Type B pancreatic cell (in vitro differentiated cells): ENCODE measurements at regions not wholly inside any gene's neighbourhood (a gene's known extent, or its start where the extent isn't known, plus 50 kb on each side); places are given as distances from the start of the nearest gene placed in this dataset.

Source experiments
- DNase-seq: peaks from one replicate; pipeline ENCODE4 v3.0.0; 2021; ENCODE audit warnings: mixed read lengths; ENCODE audit not compliant: unreplicated experiment; ENCODE audit errors: extremely low spot score
- H3K27ac Mint-ChIP-seq: 2 replicates; pipeline ENCODE4 v1.8.0; 2021; ENCODE audit warnings: mild to moderate bottlenecking, mixed read lengths
- H3K27me3 Mint-ChIP-seq: 2 replicates; pipeline ENCODE4 v1.8.0; 2021; ENCODE audit warnings: mixed read lengths
- H3K36me3 Mint-ChIP-seq: 2 replicates; pipeline ENCODE4 v1.8.0; 2021; ENCODE audit warnings: mixed read lengths
- H3K4me1 Mint-ChIP-seq: one replicate; pipeline ENCODE4 v1.8.0; 2021; ENCODE audit warnings: mixed read lengths; ENCODE audit not compliant: unreplicated experiment
- H3K4me3 Mint-ChIP-seq: 2 replicates; pipeline ENCODE4 v1.8.0; 2021; ENCODE audit warnings: mild to moderate bottlenecking, mixed read lengths
- H3K9me3 Mint-ChIP-seq: 2 replicates; pipeline ENCODE4 v1.8.0; 2021; ENCODE audit warnings: mixed read lengths
- TF ChIP-seq, protein P1 (sequence below): fragments of 200-600 bp; sonication (generic); conservative IDR thresholded peaks from 2 replicates; pipeline ENCODE4 v1.5.0; 2021; ENCODE audit warnings: antibody characterized with exemption, mild to moderate bottlenecking

DNA sequence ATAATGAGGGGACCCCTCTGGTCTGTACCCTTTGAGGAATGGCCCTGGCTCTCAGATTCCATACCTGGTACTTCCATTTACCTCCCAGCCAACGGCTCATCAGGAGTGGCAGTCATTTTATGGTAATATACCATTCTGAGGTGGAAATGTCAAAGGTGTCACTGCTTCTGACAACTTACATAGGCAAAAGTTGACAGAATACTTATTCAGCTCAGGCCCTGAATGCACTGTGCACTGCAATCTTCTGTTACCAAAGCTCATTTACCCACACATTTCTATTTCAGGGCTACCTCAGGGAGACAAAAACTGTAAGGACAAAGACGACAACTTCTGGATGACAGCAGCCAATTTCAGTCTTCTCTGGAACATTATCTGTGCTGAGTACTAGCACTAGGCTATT is 212.2 kb upstream of the TMEM260 start:
- TF ChIP-seq, protein P1, sequence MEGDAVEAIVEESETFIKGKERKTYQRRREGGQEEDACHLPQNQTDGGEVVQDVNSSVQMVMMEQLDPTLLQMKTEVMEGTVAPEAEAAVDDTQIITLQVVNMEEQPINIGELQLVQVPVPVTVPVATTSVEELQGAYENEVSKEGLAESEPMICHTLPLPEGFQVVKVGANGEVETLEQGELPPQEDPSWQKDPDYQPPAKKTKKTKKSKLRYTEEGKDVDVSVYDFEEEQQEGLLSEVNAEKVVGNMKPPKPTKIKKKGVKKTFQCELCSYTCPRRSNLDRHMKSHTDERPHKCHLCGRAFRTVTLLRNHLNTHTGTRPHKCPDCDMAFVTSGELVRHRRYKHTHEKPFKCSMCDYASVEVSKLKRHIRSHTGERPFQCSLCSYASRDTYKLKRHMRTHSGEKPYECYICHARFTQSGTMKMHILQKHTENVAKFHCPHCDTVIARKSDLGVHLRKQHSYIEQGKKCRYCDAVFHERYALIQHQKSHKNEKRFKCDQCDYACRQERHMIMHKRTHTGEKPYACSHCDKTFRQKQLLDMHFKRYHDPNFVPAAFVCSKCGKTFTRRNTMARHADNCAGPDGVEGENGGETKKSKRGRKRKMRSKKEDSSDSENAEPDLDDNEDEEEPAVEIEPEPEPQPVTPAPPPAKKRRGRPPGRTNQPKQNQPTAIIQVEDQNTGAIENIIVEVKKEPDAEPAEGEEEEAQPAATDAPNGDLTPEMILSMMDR = no peak
- DNase-seq = no peak
- Mint-ChIP-seq H3K9me3 (peaks cover 17% of the 10 kb centered on the region), H3K36me3 (no peaks in the 10 kb centered on the region), H3K27me3 (no peaks in the 10 kb centered on the region), H3K4me1 (no peaks in the 10 kb centered on the region), H3K4me3 (no peak overlapping the region), H3K27ac (no peak overlapping the region)

- Mint-ChIP-seq H3K27ac (no peak overlapping the region), H3K9me3 (peaks cover 9% of the 10 kb centered on the region)
These were observed 207.9 kb upstream of the TMEM260 start for GRCh38 chr14:56371737-56372136.

GRCh38 chr14:56374421-56374820 is 205.2 kb upstream of the TMEM260 start:
- no peak for DNase-seq

More at GRCh38 chr14:56371737-56372136, 207.9 kb upstream of the TMEM260 start:
- Mint-ChIP-seq H3K4me3 (no peak overlapping the region), H3K36me3 (no peaks in the 10 kb centered on the region), H3K27me3 (no peaks in the 10 kb centered on the region), H3K4me1 (no peaks in the 10 kb centered on the region)
- no peak for DNase-seq
- TF ChIP-seq, protein P1 = no peak

DNA sequence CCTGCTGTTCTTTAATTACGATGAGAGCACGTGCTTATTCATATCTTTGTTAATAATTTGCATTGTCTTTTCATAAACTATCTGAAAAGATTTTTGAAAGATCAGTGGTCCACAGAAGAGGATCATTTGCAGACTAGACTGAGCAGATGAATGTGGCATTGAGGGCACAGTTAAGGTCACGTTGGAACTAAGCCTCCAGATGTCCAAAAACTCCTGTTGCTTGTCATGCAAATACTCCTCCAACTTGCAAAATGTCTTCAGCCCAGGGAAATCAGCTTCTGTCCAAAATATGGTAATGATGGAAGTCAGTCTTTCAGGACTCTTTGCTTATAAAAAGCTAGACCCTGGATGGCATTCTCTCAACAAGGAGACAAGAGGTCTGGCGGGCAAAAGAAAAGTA is 201.6 kb upstream of the TMEM260 start:
- no peak for DNase-seq
- TF ChIP-seq, protein P1 = no peak
- H3K9me3 Mint-ChIP-seq = peaks cover 4% of the 10 kb centered on the region
- H3K4me1 Mint-ChIP-seq = no peaks in the 10 kb centered on the region
- H3K4me3 Mint-ChIP-seq = no peak overlapping the region
- H3K36me3 Mint-ChIP-seq = no peaks in the 10 kb centered on the region
- H3K27me3 Mint-ChIP-seq = no peaks in the 10 kb centered on the region
- H3K27ac Mint-ChIP-seq = no peak overlapping the region

More at GRCh38 chr14:56374421-56374820, 205.2 kb upstream of the TMEM260 start:
- Mint-ChIP-seq H3K27me3 (no peaks in the 10 kb centered on the region), H3K27ac (no peak overlapping the region), H3K9me3 (peaks cover 9% of the 10 kb centered on the region), H3K4me3 (no peak overlapping the region), H3K4me1 (no peaks in the 10 kb centered on the region), H3K36me3 (no peaks in the 10 kb centered on the region)
- TF ChIP-seq, protein P1 = no peak

GRCh38 chr14:56378475-56378877 is 201.1 kb upstream of the TMEM260 start:
- Mint-ChIP-seq H3K9me3 (peaks cover 4% of the 10 kb centered on the region), H3K4me1 (no peaks in the 10 kb centered on the region), H3K36me3 (no peaks in the 10 kb centered on the region), H3K4me3 (no peak overlapping the region), H3K27ac (no peak overlapping the region), H3K27me3 (no peaks in the 10 kb centered on the region)
- no peak for DNase-seq
- TF ChIP-seq, protein P1 = no peak

- Mint-ChIP-seq H3K9me3 (peaks cover 4% of the 10 kb centered on the region), H3K36me3 (no peaks in the 10 kb centered on the region), H3K4me3 (no peak overlapping the region), H3K4me1 (no peaks in the 10 kb centered on the region), H3K27ac (no peak overlapping the region), H3K27me3 (no peaks in the 10 kb centered on the region)
- no peak for DNase-seq
- TF ChIP-seq, protein P1 = no peak
These were observed 199.6 kb upstream of the TMEM260 start for GRCh38 chr14:56379956-56380355.
